ENCODE measurements at regions not wholly inside any gene's neighbourhood (a gene's known extent, or its start where the extent isn't known, plus 50 kb on each side); places are given as distances from the start of the nearest gene placed in this dataset.

- no peak for DNase-seq
- H3K9me3 ChIP-seq (replicated peaks; ENCODE audit: insufficient read depth, low read length) = no peaks in the 10 kb centered on the region
- no peak overlapping the region for H3K9ac ChIP-seq (ENCODE audit: low read length)
- H3K79me2 ChIP-seq (ENCODE audit: low read length) = no peaks in the 10 kb centered on the region
- H3K9me2 ChIP-seq (replicated peaks; ENCODE audit: insufficient read depth, low read length) = no peaks in the 10 kb centered on the region
- H4K20me1 ChIP-seq (ENCODE audit: insufficient read depth, low read length) = no peaks in the 10 kb centered on the region
- TF ChIP-seq EZH2 (optimal IDR thresholded peaks at IDR 0.05; ENCODE audit: low read depth, low read length) = no peak
- TF ChIP-seq EZH2phosphoT487 (IDR thresholded peaks at IDR 0.05; ENCODE audit: low read length) = no peak
- TF ChIP-seq CTCF (IDR thresholded peaks at IDR 0.05; ENCODE audit: low read length) = no peak
- no peaks in the 10 kb centered on the region for H3F3A ChIP-seq (ENCODE audit: insufficient read depth, low read length)
- no peak overlapping the region for H3K4me2 ChIP-seq (ENCODE audit: low read depth, low read length)
- no peak overlapping the region for H3K27ac ChIP-seq (ENCODE audit: low read length)
- no peak overlapping the region for H2AFZ ChIP-seq (ENCODE audit: low read length)
- no peaks in the 10 kb centered on the region for H3K27me3 ChIP-seq (replicated peaks; ENCODE audit: insufficient read depth, low read length)
- H3K36me3 ChIP-seq (replicated peaks; ENCODE audit: insufficient read depth, low read length) = no peaks in the 10 kb centered on the region
- no peaks in the 10 kb centered on the region for H3K4me1 ChIP-seq (ENCODE audit: low read length)
- no peak overlapping the region for H3K4me3 ChIP-seq (ENCODE audit: low read length)
Observed at GRCh38 chr4:62159876-62160275, 959.8 kb downstream of the ADGRL3 start.

- no peak for TF ChIP-seq EZH2 (optimal IDR thresholded peaks at IDR 0.05; ENCODE audit: low read depth, low read length)
- TF ChIP-seq EZH2phosphoT487 (IDR thresholded peaks at IDR 0.05; ENCODE audit: low read length) = no peak
- TF ChIP-seq CTCF (IDR thresholded peaks at IDR 0.05; ENCODE audit: low read length) = no peak
- H3K27me3 ChIP-seq (replicated peaks; ENCODE audit: insufficient read depth, low read length) = no peaks in the 10 kb centered on the region
- H3K4me1 ChIP-seq (ENCODE audit: low read length) = no peaks in the 10 kb centered on the region
- no peak overlapping the region for H3K9ac ChIP-seq (ENCODE audit: low read length)
- no peaks in the 10 kb centered on the region for H3K9me3 ChIP-seq (replicated peaks; ENCODE audit: insufficient read depth, low read length)
- H3K4me2 ChIP-seq (ENCODE audit: low read depth, low read length) = no peak overlapping the region
- H3K4me3 ChIP-seq (ENCODE audit: low read length) = no peak overlapping the region
- H3K36me3 ChIP-seq (replicated peaks; ENCODE audit: insufficient read depth, low read length) = no peaks in the 10 kb centered on the region
- H3K79me2 ChIP-seq (ENCODE audit: low read length) = no peaks in the 10 kb centered on the region
- H3K9me2 ChIP-seq (replicated peaks; ENCODE audit: insufficient read depth, low read length) = no peaks in the 10 kb centered on the region
- no peak for DNase-seq
- no peaks in the 10 kb centered on the region for H3F3A ChIP-seq (ENCODE audit: insufficient read depth, low read length)
- H3K27ac ChIP-seq (ENCODE audit: low read length) = no peak overlapping the region
- H4K20me1 ChIP-seq (ENCODE audit: insufficient read depth, low read length) = no peaks in the 10 kb centered on the region
- no peak overlapping the region for H2AFZ ChIP-seq (ENCODE audit: low read length)
Observed at GRCh38 chr4:62159306-62159705, 959.2 kb downstream of the ADGRL3 start.

- Histone ChIP-seq H3K9ac (ENCODE audit: low read length) (no peak overlapping the region), H3K27ac (ENCODE audit: low read length) (no peak overlapping the region), H3K79me2 (ENCODE audit: low read length) (no peaks in the 10 kb centered on the region), H2AFZ (ENCODE audit: low read length) (no peak overlapping the region), H3K27me3 (replicated peaks; ENCODE audit: insufficient read depth, low read length) (no peaks in the 10 kb centered on the region), H3K9me2 (replicated peaks; ENCODE audit: insufficient read depth, low read length) (no peaks in the 10 kb centered on the region), H4K20me1 (ENCODE audit: insufficient read depth, low read length) (no peaks in the 10 kb centered on the region), H3K4me2 (ENCODE audit: low read depth, low read length) (no peak overlapping the region), H3K4me3 (ENCODE audit: low read length) (no peak overlapping the region), H3K4me1 (ENCODE audit: low read length) (no peaks in the 10 kb centered on the region), H3K36me3 (replicated peaks; ENCODE audit: insufficient read depth, low read length) (no peaks in the 10 kb centered on the region), H3K9me3 (replicated peaks; ENCODE audit: insufficient read depth, low read length) (no peaks in the 10 kb centered on the region), H3F3A (ENCODE audit: insufficient read depth, low read length) (no peaks in the 10 kb centered on the region)
- no peak for DNase-seq
- TF ChIP-seq EZH2phosphoT487 (IDR thresholded peaks at IDR 0.05; ENCODE audit: low read length) = no peak
- no peak for TF ChIP-seq EZH2 (optimal IDR thresholded peaks at IDR 0.05; ENCODE audit: low read depth, low read length)
- no peak for TF ChIP-seq CTCF (IDR thresholded peaks at IDR 0.05; ENCODE audit: low read length)
Observed at GRCh38 chr4:62156205-62156604, 956.1 kb downstream of the ADGRL3 start.
